ENCODE measurements at regions not wholly inside any gene's neighbourhood (a gene's known extent, or its start where the extent isn't known, plus 50 kb on each side); places are given as distances from the start of the nearest gene placed in this dataset.

DNA sequence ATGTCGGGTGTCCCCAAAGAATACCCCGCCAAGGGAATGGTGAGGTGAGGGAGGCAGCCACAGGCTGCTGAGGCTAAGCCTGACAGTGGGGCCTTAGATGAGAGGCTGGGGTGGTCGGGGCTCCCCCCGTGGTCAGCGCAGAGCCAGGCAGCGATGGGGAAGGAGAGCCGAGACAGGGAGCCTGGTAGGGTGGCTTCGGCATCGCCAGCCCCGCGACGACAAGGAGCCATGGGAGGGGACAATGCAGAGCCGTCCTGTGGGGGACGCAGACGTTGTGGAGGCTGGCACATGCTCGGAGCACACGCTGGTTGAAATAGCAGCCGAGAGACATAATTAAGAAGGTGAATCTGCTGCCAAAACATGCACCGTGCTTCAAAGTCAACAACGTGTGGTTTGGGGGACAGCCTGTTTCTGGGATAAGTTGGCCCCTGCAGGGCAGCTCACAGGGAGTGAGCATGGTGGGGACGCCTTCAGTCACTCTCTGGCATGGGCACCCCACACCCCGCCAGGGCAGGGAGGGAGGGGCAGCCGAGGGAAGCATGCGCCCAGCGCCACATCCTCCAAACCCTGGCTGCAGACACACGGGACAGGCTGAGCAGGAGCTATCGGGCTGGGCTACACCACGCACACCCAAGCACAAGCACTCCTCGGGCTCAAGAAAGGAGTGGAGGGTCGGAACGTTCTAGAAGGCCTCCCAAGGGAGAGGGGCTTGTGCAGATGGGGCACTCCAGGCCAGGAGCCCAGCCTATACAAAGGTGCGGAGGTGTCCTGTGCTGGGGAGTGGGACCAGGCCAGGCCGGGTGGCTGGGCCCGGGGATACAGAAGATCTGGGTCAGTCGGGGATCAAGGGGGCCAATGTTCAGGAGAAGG is 66.6 kb upstream of the C14orf180 start:
- no peak for DNase-seq (ENCODE audit: extremely low spot score)
- TF ChIP-seq, protein P1, sequence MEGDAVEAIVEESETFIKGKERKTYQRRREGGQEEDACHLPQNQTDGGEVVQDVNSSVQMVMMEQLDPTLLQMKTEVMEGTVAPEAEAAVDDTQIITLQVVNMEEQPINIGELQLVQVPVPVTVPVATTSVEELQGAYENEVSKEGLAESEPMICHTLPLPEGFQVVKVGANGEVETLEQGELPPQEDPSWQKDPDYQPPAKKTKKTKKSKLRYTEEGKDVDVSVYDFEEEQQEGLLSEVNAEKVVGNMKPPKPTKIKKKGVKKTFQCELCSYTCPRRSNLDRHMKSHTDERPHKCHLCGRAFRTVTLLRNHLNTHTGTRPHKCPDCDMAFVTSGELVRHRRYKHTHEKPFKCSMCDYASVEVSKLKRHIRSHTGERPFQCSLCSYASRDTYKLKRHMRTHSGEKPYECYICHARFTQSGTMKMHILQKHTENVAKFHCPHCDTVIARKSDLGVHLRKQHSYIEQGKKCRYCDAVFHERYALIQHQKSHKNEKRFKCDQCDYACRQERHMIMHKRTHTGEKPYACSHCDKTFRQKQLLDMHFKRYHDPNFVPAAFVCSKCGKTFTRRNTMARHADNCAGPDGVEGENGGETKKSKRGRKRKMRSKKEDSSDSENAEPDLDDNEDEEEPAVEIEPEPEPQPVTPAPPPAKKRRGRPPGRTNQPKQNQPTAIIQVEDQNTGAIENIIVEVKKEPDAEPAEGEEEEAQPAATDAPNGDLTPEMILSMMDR (IDR thresholded peaks at IDR 0.05; ENCODE audit: control extremely low read depth, extremely low read depth, low read depth, missing control alignments) = no peak
- ChIA-PET CTCF (no interaction called here), POLR2A (no interaction called here)

DNA sequence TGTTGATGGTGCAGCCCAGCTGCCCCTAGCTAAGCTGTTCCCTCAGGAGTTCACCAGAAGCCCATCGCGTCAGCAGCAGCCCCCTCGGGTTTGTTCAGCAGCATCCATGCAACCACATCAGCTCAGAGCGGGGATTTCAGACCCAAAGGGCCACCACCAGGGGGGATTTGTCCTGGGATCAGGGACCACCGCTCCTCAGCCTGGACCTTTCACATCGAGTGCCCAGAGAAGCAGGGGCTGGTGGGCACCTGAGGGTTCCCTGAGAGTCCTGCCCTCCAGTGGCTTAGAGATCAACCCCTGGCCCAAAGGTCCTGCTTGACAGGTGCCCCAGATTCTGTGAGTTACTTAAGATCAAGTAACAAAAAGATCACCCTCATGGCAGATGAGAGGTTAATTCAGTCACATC is 65.9 kb upstream of the C14orf180 start:
- ChIA-PET POLR2A (no interaction called here), CTCF (no interaction called here)
- DNase-seq (ENCODE audit: extremely low spot score) = no peak
- TF ChIP-seq, protein P1 (IDR thresholded peaks at IDR 0.05; ENCODE audit: control extremely low read depth, extremely low read depth, low read depth, missing control alignments) = no peak

DNA sequence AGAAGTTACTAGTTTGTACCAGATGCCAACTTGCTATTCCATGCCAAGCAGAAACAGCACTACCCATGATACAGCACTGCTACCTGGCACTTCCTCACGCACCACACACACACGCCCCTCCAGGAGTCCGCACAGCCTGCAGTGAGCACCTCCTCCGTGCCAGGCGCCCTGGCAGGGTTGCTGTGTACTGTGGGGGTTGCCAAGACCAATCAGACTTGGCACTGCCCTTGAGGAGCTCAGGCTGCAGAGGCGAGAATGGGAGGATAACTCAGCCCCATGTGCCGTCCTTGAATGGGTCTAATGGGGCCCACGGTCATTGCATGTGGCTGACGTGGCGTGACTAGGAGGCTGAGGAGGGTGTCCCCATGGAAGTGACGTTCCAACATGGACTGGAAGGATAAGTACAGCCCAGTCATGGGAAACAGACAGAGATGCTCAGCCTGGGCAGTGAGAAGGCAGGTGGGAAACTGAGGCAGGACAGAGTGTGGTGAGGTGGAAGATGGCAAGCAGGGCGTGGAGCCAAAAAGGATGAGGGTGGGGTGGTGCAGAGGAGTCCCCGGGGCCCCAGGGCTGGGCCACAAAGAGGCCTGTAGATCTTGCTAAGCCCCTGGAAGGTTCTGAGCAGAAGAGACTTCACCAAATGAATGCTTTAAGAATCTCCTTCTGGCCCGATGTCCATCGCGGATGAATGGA is 65.3 kb upstream of the C14orf180 start:
- POLR2A ChIA-PET = no interaction called here
- TF ChIP-seq, protein P1 (IDR thresholded peaks at IDR 0.05; ENCODE audit: control extremely low read depth, extremely low read depth, low read depth, missing control alignments) = no peak
- DNase-seq (ENCODE audit: extremely low spot score) = no peak
- CTCF ChIA-PET = no interaction called here

DNA sequence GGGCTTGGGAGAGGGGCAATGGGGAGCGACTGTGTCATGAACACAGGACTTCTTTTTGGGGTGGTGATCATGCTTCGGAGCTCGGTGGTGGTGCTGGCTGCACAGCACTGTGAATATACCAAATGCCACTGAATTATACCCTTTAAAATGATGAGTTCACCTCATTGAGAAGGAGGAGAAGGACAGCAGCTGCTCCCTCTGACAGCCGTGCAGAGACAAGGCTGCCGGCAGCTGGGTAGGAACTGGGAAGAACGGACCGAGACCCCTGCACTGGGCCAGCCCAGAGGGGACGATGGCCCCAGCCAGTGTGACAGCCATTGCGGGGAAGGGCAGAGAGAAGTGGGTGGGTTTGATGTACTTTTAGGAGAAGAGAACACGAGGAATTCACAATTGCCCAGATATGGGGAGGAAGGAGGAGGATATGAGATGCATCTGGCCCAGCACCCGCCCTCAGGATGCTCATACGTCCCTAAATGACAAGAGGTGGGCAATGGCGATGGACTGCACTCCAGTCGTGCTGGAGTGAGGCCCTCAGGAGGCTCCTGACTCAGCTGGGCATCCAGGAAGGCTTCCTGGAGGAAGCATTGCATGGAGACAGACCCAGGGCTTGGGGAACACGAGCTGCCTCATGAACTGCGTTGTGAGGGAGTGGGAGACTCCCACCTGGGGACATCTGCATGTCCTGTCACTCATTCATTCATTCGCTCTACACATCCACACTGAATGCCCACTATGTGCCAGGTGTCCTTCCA is 64.3 kb upstream of the C14orf180 start:
- ChIA-PET POLR2A (no interaction called here), CTCF (no interaction called here)
- TF ChIP-seq, protein P1 (IDR thresholded peaks at IDR 0.05; ENCODE audit: control extremely low read depth, extremely low read depth, low read depth, missing control alignments) = no peak

DNA sequence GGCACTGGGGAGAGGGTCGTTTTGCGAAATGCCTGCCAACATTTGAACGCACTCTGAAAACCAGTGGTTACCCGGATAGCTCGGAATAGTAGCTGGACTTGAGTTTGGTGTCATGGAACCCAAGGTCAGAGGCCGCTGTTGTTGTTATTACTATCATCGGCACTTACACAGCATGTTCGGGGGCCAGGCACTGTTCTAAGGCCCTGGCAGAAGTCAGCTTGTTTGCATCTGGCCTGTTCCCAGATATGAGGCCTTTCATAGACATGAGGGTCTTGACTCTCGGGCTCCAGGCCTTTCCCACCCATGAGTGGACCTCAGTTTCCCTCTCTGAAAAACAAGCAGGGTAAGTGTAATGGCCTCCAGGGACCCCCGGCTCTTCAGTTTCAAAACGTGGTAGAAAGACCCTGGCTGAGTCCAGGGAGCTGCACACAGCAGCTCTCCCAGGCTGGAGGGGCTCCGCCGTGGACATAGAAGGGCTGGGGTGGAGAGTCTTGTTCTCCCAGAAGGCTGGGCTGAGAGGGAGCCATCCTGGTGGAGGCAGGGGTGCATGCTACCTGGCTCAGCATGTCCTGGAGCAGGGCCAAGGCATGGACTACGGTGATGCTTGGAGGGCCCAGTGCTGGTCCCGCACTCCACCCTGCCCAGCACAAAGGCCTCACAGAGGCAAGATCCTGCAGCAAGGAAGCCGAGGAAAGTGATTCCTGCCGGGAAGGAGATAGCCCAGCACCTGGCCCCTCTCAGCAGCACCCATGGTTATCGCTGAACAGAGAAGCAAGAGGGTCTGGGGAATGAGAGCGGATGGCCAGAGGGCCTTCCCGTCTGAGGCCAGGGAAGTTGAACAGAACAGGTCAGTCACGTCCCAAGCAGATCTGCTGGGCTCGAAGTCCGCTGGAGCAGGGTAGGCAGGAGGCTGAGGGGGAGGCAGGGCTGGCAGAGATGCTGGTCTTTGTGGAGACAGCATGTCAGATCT is 63.5 kb upstream of the C14orf180 start:
- TF ChIP-seq, protein P1 (IDR thresholded peaks at IDR 0.05; ENCODE audit: control extremely low read depth, extremely low read depth, low read depth, missing control alignments) = no peak
- ChIA-PET CTCF (no interaction called here), POLR2A (no interaction called here)
- no peak for DNase-seq (ENCODE audit: extremely low spot score)

More for the DNA sequence above, 64.3 kb upstream of the C14orf180 start:
- DNase-seq (ENCODE audit: extremely low spot score) = no peak
